Activated T-helper 17 cell treated with anti-CD3 and anti-CD28 coated beads, Interleukin-2, amount 50 U/mL, for 72 hours (primary cell): ENCODE measurements at regions not wholly inside any gene's neighbourhood (a gene's known extent, or its start where the extent isn't known, plus 50 kb on each side); places are given as distances from the start of the nearest gene placed in this dataset.
"Not testable (repeated sequence)": the region's sequence is repeated elsewhere in the genome, so short reads cannot be mapped to it uniquely, and the experiment has no call there.

Experiments
- ATAC-seq: fragments of 150-1000 bp; cut with Tn5 transposase; replicated peaks from 2 replicates; pipeline ENCODE4 v1.10.0; 2021; ENCODE audit warnings: mild to moderate bottlenecking, moderate library complexity
- H3K27ac Mint-ChIP-seq: one replicate; pipeline ENCODE4 v1.8.0; 2022; ENCODE audit warnings: mixed read lengths
- H3K27me3 Mint-ChIP-seq: one replicate; pipeline ENCODE4 v1.8.0; 2022; ENCODE audit warnings: mixed read lengths
- H3K36me3 Mint-ChIP-seq: one replicate; pipeline ENCODE4 v1.8.0; 2022; ENCODE audit warnings: low read depth, mild to moderate bottlenecking, mixed read lengths
- H3K4me1 Mint-ChIP-seq: one replicate; pipeline ENCODE4 v1.8.0; 2022; ENCODE audit warnings: mixed read lengths
- H3K4me3 Mint-ChIP-seq: one replicate; pipeline ENCODE4 v1.8.0; 2022; ENCODE audit warnings: mild to moderate bottlenecking, mixed read lengths
- H3K9me3 Mint-ChIP-seq: one replicate; pipeline ENCODE4 v1.8.0; 2022; ENCODE audit warnings: mixed read lengths

GRCh38 chr2:225282858-225283710, 116.4 kb upstream of the NYAP2 start:
- peak; percentile 34 for ATAC-seq
- H3K9me3 Mint-ChIP-seq: no peaks in the 10 kb centered on the region
- H3K4me1 Mint-ChIP-seq: no peaks in the 10 kb centered on the region
- peaks cover 3% of the 10 kb centered on the region for H3K27me3 Mint-ChIP-seq
- no peaks in the 10 kb centered on the region for H3K36me3 Mint-ChIP-seq
- no peak overlapping the region for H3K4me3 Mint-ChIP-seq
- no peak overlapping the region for H3K27ac Mint-ChIP-seq

GRCh38 chr2:225276207-225276606, 123.3 kb upstream of the NYAP2 start:
- Mint-ChIP-seq H3K4me1 (no peaks in the 10 kb centered on the region), H3K9me3 (peaks cover 15% of the 10 kb centered on the region), H3K4me3 (no peak overlapping the region), H3K27ac (no peak overlapping the region), H3K36me3 (no peaks in the 10 kb centered on the region), H3K27me3 (peaks cover 9% of the 10 kb centered on the region)
- ATAC-seq: no peak

- Mint-ChIP-seq H3K27ac (no peak overlapping the region), H3K27me3 (peaks cover 9% of the 10 kb centered on the region), H3K9me3 (peaks cover 15% of the 10 kb centered on the region), H3K36me3 (no peaks in the 10 kb centered on the region), H3K4me3 (no peak overlapping the region), H3K4me1 (no peaks in the 10 kb centered on the region)
- ATAC-seq: no peak
Observed at GRCh38 chr2:225275443-225275842, 124.1 kb upstream of the NYAP2 start.

GRCh38 chr2:225274751-225275150, 124.8 kb upstream of the NYAP2 start:
- no peaks in the 10 kb centered on the region for H3K36me3 Mint-ChIP-seq
- no peak overlapping the region for H3K27ac Mint-ChIP-seq
- H3K4me3 Mint-ChIP-seq: no peak overlapping the region
- peaks cover 9% of the 10 kb centered on the region for H3K27me3 Mint-ChIP-seq
- H3K4me1 Mint-ChIP-seq: no peaks in the 10 kb centered on the region
- H3K9me3 Mint-ChIP-seq: peaks cover 15% of the 10 kb centered on the region
- no peak for ATAC-seq

- no peaks in the 10 kb centered on the region for H3K36me3 Mint-ChIP-seq
- ATAC-seq: no peak
Observed at GRCh38 chr2:225272173-225272572, 127.3 kb upstream of the NYAP2 start.

GRCh38 chr2:225270861-225271260, 128.6 kb upstream of the NYAP2 start:
- Mint-ChIP-seq H3K9me3 (peaks cover 4% of the 10 kb centered on the region), H3K36me3 (no peaks in the 10 kb centered on the region), H3K27ac (no peak overlapping the region), H3K4me3 (no peak overlapping the region), H3K4me1 (no peaks in the 10 kb centered on the region), H3K27me3 (peaks cover 3% of the 10 kb centered on the region)
- peak; percentile 49 for ATAC-seq

More at GRCh38 chr2:225272173-225272572, 127.3 kb upstream of the NYAP2 start:
- Mint-ChIP-seq H3K27ac (no peak overlapping the region), H3K9me3 (peaks cover 9% of the 10 kb centered on the region), H3K4me3 (no peak overlapping the region), H3K27me3 (peaks cover 3% of the 10 kb centered on the region), H3K4me1 (no peaks in the 10 kb centered on the region)

GRCh38 chr2:225270053-225270452, 129.5 kb upstream of the NYAP2 start:
- Mint-ChIP-seq H3K27me3 (no peaks in the 10 kb centered on the region), H3K27ac (no peak overlapping the region)
- no peak for ATAC-seq

GRCh38 chr2:225254363-225254762, 145.1 kb upstream of the NYAP2 start:
- no peak overlapping the region for H3K27ac Mint-ChIP-seq

More at GRCh38 chr2:225270053-225270452, 129.5 kb upstream of the NYAP2 start:
- H3K4me1 Mint-ChIP-seq: no peaks in the 10 kb centered on the region
- H3K9me3 Mint-ChIP-seq: no peaks in the 10 kb centered on the region
- H3K4me3 Mint-ChIP-seq: no peak overlapping the region
- no peaks in the 10 kb centered on the region for H3K36me3 Mint-ChIP-seq

GRCh38 chr2:225244933-225245332, 154.6 kb upstream of the NYAP2 start:
- Mint-ChIP-seq H3K4me1 (no peaks in the 10 kb centered on the region), H3K36me3 (no peaks in the 10 kb centered on the region), H3K27me3 (peaks cover 3% of the 10 kb centered on the region), H3K9me3 (no peaks in the 10 kb centered on the region), H3K4me3 (no peak overlapping the region), H3K27ac (no peak overlapping the region)
- no peak for ATAC-seq

More at GRCh38 chr2:225254363-225254762, 145.1 kb upstream of the NYAP2 start:
- no peaks in the 10 kb centered on the region for H3K9me3 Mint-ChIP-seq
- no peak overlapping the region for H3K4me3 Mint-ChIP-seq
- H3K4me1 Mint-ChIP-seq: no peaks in the 10 kb centered on the region
- peaks cover 7% of the 10 kb centered on the region for H3K27me3 Mint-ChIP-seq
- H3K36me3 Mint-ChIP-seq: no peaks in the 10 kb centered on the region
- ATAC-seq: no peak

GRCh38 chr2:225236769-225237323, 162.7 kb upstream of the NYAP2 start:
- peak; percentile 31 for ATAC-seq
- Mint-ChIP-seq H3K9me3 (no peaks in the 10 kb centered on the region), H3K4me3 (no peak overlapping the region), H3K27ac (no peak overlapping the region), H3K27me3 (no peaks in the 10 kb centered on the region), H3K36me3 (no peaks in the 10 kb centered on the region), H3K4me1 (no peaks in the 10 kb centered on the region)

GRCh38 chr2:225233234-225233633, 166.3 kb upstream of the NYAP2 start:
- H3K4me1 Mint-ChIP-seq: no peaks in the 10 kb centered on the region
- no peak for ATAC-seq
- no peak overlapping the region for H3K4me3 Mint-ChIP-seq
- no peak overlapping the region for H3K27ac Mint-ChIP-seq
- H3K27me3 Mint-ChIP-seq: peaks cover 4% of the 10 kb centered on the region
- H3K36me3 Mint-ChIP-seq: no peaks in the 10 kb centered on the region
- H3K9me3 Mint-ChIP-seq: no peaks in the 10 kb centered on the region

- Mint-ChIP-seq H3K9me3 (no peaks in the 10 kb centered on the region), H3K27ac (no peak overlapping the region), H3K36me3 (no peaks in the 10 kb centered on the region), H3K27me3 (peaks cover 4% of the 10 kb centered on the region), H3K4me1 (no peaks in the 10 kb centered on the region), H3K4me3 (no peak overlapping the region)
- no peak for ATAC-seq
Observed at GRCh38 chr2:225231900-225232299, 167.6 kb upstream of the NYAP2 start.

GRCh38 chr2:225229346-225229745, 170.2 kb upstream of the NYAP2 start:
- not testable (repeated sequence) for H3K9me3 Mint-ChIP-seq, H3K27ac Mint-ChIP-seq, H3K36me3 Mint-ChIP-seq, ATAC-seq, H3K27me3 Mint-ChIP-seq, H3K4me1 Mint-ChIP-seq, H3K4me3 Mint-ChIP-seq

GRCh38 chr2:225226441-225226840, 173.1 kb upstream of the NYAP2 start:
- H3K4me1 Mint-ChIP-seq: no peaks in the 10 kb centered on the region
- ATAC-seq: no peak
- no peaks in the 10 kb centered on the region for H3K36me3 Mint-ChIP-seq
- H3K27ac Mint-ChIP-seq: no peak overlapping the region
- no peak overlapping the region for H3K4me3 Mint-ChIP-seq
- no peaks in the 10 kb centered on the region for H3K9me3 Mint-ChIP-seq
- peaks cover 9% of the 10 kb centered on the region for H3K27me3 Mint-ChIP-seq

GRCh38 chr2:225223301-225223700, 176.2 kb upstream of the NYAP2 start:
- H3K4me1 Mint-ChIP-seq: no peaks in the 10 kb centered on the region
- no peaks in the 10 kb centered on the region for H3K36me3 Mint-ChIP-seq
- ATAC-seq: no peak
- H3K27me3 Mint-ChIP-seq: peaks cover 5% of the 10 kb centered on the region
- no peak overlapping the region for H3K27ac Mint-ChIP-seq
- H3K9me3 Mint-ChIP-seq: no peaks in the 10 kb centered on the region
- no peak overlapping the region for H3K4me3 Mint-ChIP-seq
